H1 (cell line): ENCODE measurements at regions not wholly inside any gene's neighbourhood (a gene's known extent, or its start where the extent isn't known, plus 50 kb on each side); places are given as distances from the start of the nearest gene placed in this dataset.

Source experiments
- CTCF ChIA-PET: fragments of 300-600 bp; sonication (Branson Sonifier 250); formaldehyde crosslinking; loops from one replicate; lab custom pipeline; 2021; ENCODE audit not compliant: partially characterized antibody; lab: Charles Lee
- POLR2A ChIA-PET: fragments of 300-600 bp; sonication (Branson Sonifier 250); formaldehyde crosslinking; loops from one replicate; lab custom pipeline; 2021; ENCODE audit warnings: inconsistent platforms; ENCODE audit not compliant: partially characterized antibody; lab: Charles Lee
- DNase-seq, 2 experiments: peaks; one replicate each; pipeline versions ENCODE4 v3.0.0 to v3.0.0-alpha.2; 2010 to 2022; ENCODE audit warnings: low spot score in 2 of 2, low read depth in 1 of 2, mixed read lengths in 1 of 2
- FAIRE-seq: peaks from 2 replicates; lab custom pipeline; 2011; peaks lifted over from hg19 to GRCh38; lab: Jason Lieb, UNC
- H2AFZ ChIP-seq: 2 replicates; pipeline ENCODE4 v1.8.1; 2012; ENCODE audit warnings: low read length, inconsistent platforms
- H2AK5ac ChIP-seq: 2 replicates; pipeline ENCODE4 v1.6.1; 2013; ENCODE audit warnings: low read depth, low read length
- H2BK120ac ChIP-seq: replicated peaks from 2 replicates; pipeline ENCODE3; 2013; ENCODE audit warnings: low read depth, low read length, inconsistent platforms
- H2BK12ac ChIP-seq: 2 replicates; pipeline ENCODE4 v1.6.1; 2013; ENCODE audit warnings: low read depth, low read length
- H2BK15ac ChIP-seq: 2 replicates; pipeline ENCODE4 v1.6.1; 2013; ENCODE audit warnings: low read length
- H2BK20ac ChIP-seq: 2 replicates; pipeline ENCODE4 v1.6.1; 2013; ENCODE audit warnings: low read length
- H2BK5ac ChIP-seq: 2 replicates; pipeline ENCODE4 v1.6.1; 2013; ENCODE audit warnings: low read depth, low read length
- H3K14ac ChIP-seq: 2 replicates; pipeline ENCODE4 v1.6.1; 2013; ENCODE audit warnings: inconsistent platforms; ENCODE audit not compliant: insufficient read length
- H3K18ac ChIP-seq: 2 replicates; pipeline ENCODE4 v1.6.1; 2013; ENCODE audit warnings: low read length; ENCODE audit errors: extremely low read depth
- H3K23ac ChIP-seq: 2 replicates; pipeline ENCODE4 v1.6.1; 2013; ENCODE audit warnings: inconsistent platforms; ENCODE audit not compliant: insufficient read length
- H3K23me2 ChIP-seq: 2 replicates; pipeline ENCODE4 v1.6.1; 2013; ENCODE audit warnings: low read depth, low read length
- H3K27ac ChIP-seq: 2 replicates; pipeline ENCODE4 v1.6.1; 2011; ENCODE audit warnings: low read depth, low read length, inconsistent platforms
- H3K27me3 ChIP-seq, 4 experiments: replicated peaks in 1 of 4; 1 replicate in 1 of 4; 2 replicates in 3 of 4; pipeline versions ENCODE4 v1.6.1 to v1.8.1; 2011 to 2013; ENCODE audit warnings: low read length in 3 of 4, mild to moderate bottlenecking in 3 of 4, inconsistent platforms in 2 of 4, mixed read lengths in 2 of 4, moderate library complexity in 1 of 4; ENCODE audit not compliant: control insufficient read depth in 3 of 4, insufficient read depth in 3 of 4; ENCODE audit errors: extremely low read depth in 1 of 4
- H3K36me3 ChIP-seq, 4 experiments: 2 replicates each; pipeline versions ENCODE4 v1.6.1 to v1.8.1; 2011 to 2013; ENCODE audit warnings: mild to moderate bottlenecking in 4 of 4, low read length in 3 of 4, moderate library complexity in 2 of 4, control low read depth in 1 of 4, inconsistent platforms in 1 of 4; ENCODE audit not compliant: insufficient read depth in 4 of 4, control insufficient read depth in 2 of 4
- H3K4ac ChIP-seq: replicated peaks from 2 replicates; pipeline ENCODE3; 2013; ENCODE audit warnings: low read length, low read depth, mixed read lengths, inconsistent platforms; ENCODE audit not compliant: insufficient read length
- H3K4me1 ChIP-seq, 4 experiments: replicated peaks in 1 of 4; 1 replicate in 1 of 4; 2 replicates in 3 of 4; pipeline versions ENCODE4 v1.6.1 to v1.8.1; 2011 to 2013; ENCODE audit warnings: low read length in 3 of 4, inconsistent platforms in 2 of 4, mixed read lengths in 1 of 4; ENCODE audit not compliant: insufficient read depth in 4 of 4, control insufficient read depth in 3 of 4
- H3K4me2 ChIP-seq, 2 experiments: 2 replicates each; pipeline versions ENCODE4 v1.6.1 to v1.8.1; 2011 to 2013; ENCODE audit warnings: low read depth in 2 of 2, low read length in 2 of 2, control low read depth in 1 of 2, inconsistent platforms in 1 of 2, mild to moderate bottlenecking in 1 of 2; ENCODE audit not compliant: insufficient read depth in 1 of 2
- H3K4me3 ChIP-seq, 4 experiments: fragments of 200-600, 300-600 bp in 1 of 4; sonication (generic), shearing (Covaris generic), sonication (Bioruptor Twin) in 1 of 4; 2 replicates each; pipeline versions ENCODE4 v1.5.1 to v1.8.1; 2011 to 2016; ENCODE audit warnings: low read length in 4 of 4, low read depth in 3 of 4, control low read depth in 2 of 4, inconsistent platforms in 2 of 4, mild to moderate bottlenecking in 2 of 4, mixed read lengths in 1 of 4, moderate library complexity in 1 of 4; ENCODE audit not compliant: insufficient read depth in 2 of 4; ENCODE audit errors: extremely low read depth in 1 of 4
- H3K56ac ChIP-seq: replicated peaks from 2 replicates; pipeline ENCODE3; 2013; ENCODE audit warnings: low read depth, mild to moderate bottlenecking, mixed read lengths, low read length, inconsistent platforms; ENCODE audit not compliant: insufficient read length
- H3K79me1 ChIP-seq: 2 replicates; pipeline ENCODE4 v1.6.1; 2013; ENCODE audit warnings: low read depth, low read length, control low read depth
- H3K79me2 ChIP-seq, 2 experiments: 2 replicates each; pipeline versions ENCODE4 v1.6.1 to v1.8.1; 2012 to 2013; ENCODE audit warnings: low read length in 2 of 2, mild to moderate bottlenecking in 2 of 2, inconsistent platforms in 1 of 2; ENCODE audit not compliant: insufficient read depth in 2 of 2, control insufficient read depth in 1 of 2
- H3K9ac ChIP-seq, 4 experiments: replicated peaks in 1 of 4; 1 replicate in 1 of 4; 2 replicates in 3 of 4; pipeline versions ENCODE4 v1.6.1 to v1.8.1; 2011 to 2013; ENCODE audit warnings: low read depth in 3 of 4, low read length in 3 of 4, control low read depth in 2 of 4, mild to moderate bottlenecking in 2 of 4, moderate library complexity in 2 of 4, inconsistent platforms in 1 of 4; ENCODE audit errors: extremely low read depth in 1 of 4
- H3K9me3 ChIP-seq, 2 experiments: 2 replicates each; pipeline versions ENCODE4 v1.6.1 to v1.8.1; 2012 to 2013; ENCODE audit warnings: mild to moderate bottlenecking in 2 of 2, moderate library complexity in 2 of 2, control low read depth in 1 of 2, inconsistent platforms in 1 of 2, low read depth in 1 of 2, low read length in 1 of 2, mixed read lengths in 1 of 2; ENCODE audit not compliant: insufficient read depth in 2 of 2
- H4K20me1 ChIP-seq, 2 experiments: replicated peaks in 1 of 2; 2 replicates each; pipeline versions ENCODE3 to v1.8.1; 2011 to 2013; ENCODE audit warnings: inconsistent platforms in 2 of 2, low read length in 2 of 2, mild to moderate bottlenecking in 1 of 2; ENCODE audit not compliant: insufficient read depth in 2 of 2, control insufficient read depth in 1 of 2
- H4K5ac ChIP-seq: 2 replicates; pipeline ENCODE4 v1.6.1; 2013; ENCODE audit warnings: low read length, low read depth, mixed read lengths, inconsistent platforms; ENCODE audit not compliant: insufficient read length
- H4K8ac ChIP-seq: 2 replicates; pipeline ENCODE4 v1.8.0; 2013; ENCODE audit warnings: mild to moderate bottlenecking, moderate library complexity, low read length, inconsistent platforms; ENCODE audit not compliant: insufficient read depth; ENCODE audit errors: extremely low read depth
- H4K91ac ChIP-seq: replicated peaks from 2 replicates; pipeline ENCODE3; 2013; ENCODE audit warnings: low read length, mixed read lengths, inconsistent platforms; ENCODE audit not compliant: insufficient read length
- BRCA1 ChIP-seq: IDR thresholded peaks from 2 replicates; pipeline ENCODE4 v1.6.1; 2012; ENCODE audit warnings: low read depth, low read length, improper control_type of control experiment
- CTBP2 ChIP-seq: IDR thresholded peaks from 2 replicates; pipeline ENCODE4 v1.7.0; 2011; ENCODE audit warnings: borderline replicate concordance, mild to moderate bottlenecking, moderate library complexity, mixed read lengths, low read length; ENCODE audit not compliant: insufficient read depth, insufficient read length
- NRF1 ChIP-seq: IDR thresholded peaks from 2 replicates; pipeline ENCODE4 v1.6.1; 2011; ENCODE audit warnings: mild to moderate bottlenecking, low read depth, low read length, improper control_type of control experiment
- POU5F1 ChIP-seq: IDR thresholded peaks from 2 replicates; pipeline ENCODE4 v1.6.1; 2011; ENCODE audit warnings: low read depth, mild to moderate bottlenecking, low read length, moderate library complexity
- TAF7 ChIP-seq: optimal IDR thresholded peaks from 2 replicates; pipeline ENCODE3; 2011; ENCODE audit warnings: low read depth, mild to moderate bottlenecking, inconsistent platforms, low read length, moderate library complexity, borderline replicate concordance
- TEAD4 ChIP-seq: IDR thresholded peaks from 2 replicates; pipeline ENCODE4 v1.6.1; 2012; ENCODE audit warnings: low read depth, low read length, inconsistent platforms, mixed read lengths
- WGBS, 2 experiments: shearing (Covaris generic) in 1 of 2; methylation state at CpG; one replicate each; pipeline versions ENCODE4 v1.1.6 to v1.1.7; 2013 to 2015; ENCODE audit warnings: low lambda C conversion rate in 2 of 2, mixed read lengths in 2 of 2, inconsistent platforms in 1 of 2, low coverage in 1 of 2, missing lambda C conversion rate in 1 of 2; ENCODE audit not compliant: insufficient replicate concordance in 2 of 2, insufficient coverage in 1 of 2, insufficient read length in 1 of 2; ENCODE audit errors: extremely low coverage in 1 of 2, missing lambda C conversion rate in 1 of 2; 5-methylcytosine and 5-hydroxymethylcytosine counted together

- POLR2A ChIA-PET: interaction anchor here (1.0 kb wide), 1 partner anchor 19 kb away, joined by 3 read pairs; no protein-coding TSS in a partner anchor
- Histone ChIP-seq H3K18ac (no peak overlapping the region), H2BK15ac (no peak overlapping the region), H3K4ac (no peak overlapping the region), H3K27me3 (no peaks in the 10 kb centered on the region), H4K5ac (no peak overlapping the region), H3K79me1 (no peaks in the 10 kb centered on the region), H3K4me1 (no peaks in the 10 kb centered on the region), H2AK5ac (no peak overlapping the region), H2BK120ac (no peak overlapping the region), H3K14ac (no peak overlapping the region), H3K4me3 (no peak overlapping the region), H2BK12ac (no peak overlapping the region), H3K9me3 (peaks cover 0 to 3% of the 10 kb centered on the region in 2 experiments; a peak in 2 of 4 replicates), H3K36me3 (no peaks in the 10 kb centered on the region; a peak in 1 of 8 replicates), H3K56ac (no peak overlapping the region), H3K27ac (no peak overlapping the region), H2BK5ac (no peak overlapping the region), H3K23me2 (no peaks in the 10 kb centered on the region), H4K8ac (no peak overlapping the region), H3K4me2 (no peak overlapping the region), H3K79me2 (no peaks in the 10 kb centered on the region), H3K23ac (no peak overlapping the region), H3K9ac (no peak overlapping the region), H4K91ac (no peak overlapping the region), H2AFZ (no peak overlapping the region), H2BK20ac (no peak overlapping the region), H4K20me1 (no peaks in the 10 kb centered on the region)
- no peak for DNase-seq
- CTCF ChIA-PET: interaction anchor here (0.6 to 1.6 kb wide), 2 partner anchors 24 to 237 kb away, joined by 3 to 4 read pairs; no protein-coding TSS in a partner anchor
- FAIRE-seq: no peak
- 87% methylated on average over 2 of the region's 2 CpGs; no CpG with 5 or more reads in 1 of the 2 experiments for WGBS, 2 experiments
- TF ChIP-seq CTBP2 (no peak), NRF1 (no peak), BRCA1 (no peak), TEAD4 (no peak), TAF7 (no peak), POU5F1 (no peak)
These were observed 459.9 kb downstream of the RAP2B start for GRCh38 chr3:153621953-153622352.
